SK-N-SH (cell line): ENCODE measurements at regions not wholly inside any gene's neighbourhood (a gene's known extent, or its start where the extent isn't known, plus 50 kb on each side); places are given as distances from the start of the nearest gene placed in this dataset.

Experiments used
- CTCF ChIA-PET: fragments of 300-600, 350-600 bp; formaldehyde crosslinking; extraction: SDS; loops from one replicate; lab custom pipeline; 2021; lab: Yijun Ruan, JAX
- POLR2A ChIA-PET: fragments of 350-600 bp; sonication (Branson Sonifier 250); formaldehyde crosslinking; extraction: SDS; loops from one replicate; lab custom pipeline; 2020; ENCODE audit warnings: antibody characterized with exemption, inconsistent platforms; lab: Yijun Ruan, JAX
- DNase-seq: peaks from one replicate; pipeline ENCODE4 v3.0.0; 2012
- H2AFZ ChIP-seq: fragments of 200-600 bp; sonication (generic); 2 replicates; pipeline ENCODE4 v1.8.1; 2016; ENCODE audit warnings: antibody characterized with exemption, mild to moderate bottlenecking, low read depth
- H3F3A ChIP-seq: fragments of 200-600 bp; sonication (generic); replicated peaks from 2 replicates; pipeline ENCODE3; 2016; ENCODE audit warnings: antibody characterized with exemption, mild to moderate bottlenecking; ENCODE audit not compliant: insufficient read depth
- H3K27ac ChIP-seq, 2 experiments: fragments of 200-500 bp in 1 of 2; fragments of 200-600 bp in 1 of 2; sonication (Bioruptor generic) in 1 of 2; sonication (generic), shearing (Covaris generic) in 1 of 2; 2 replicates each; pipeline versions ENCODE4 v1.5.1 to v1.6.1; 2014 to 2016; ENCODE audit warnings: low read depth in 2 of 2, inconsistent platforms in 1 of 2, low read length in 1 of 2, mild to moderate bottlenecking in 1 of 2, mixed read lengths in 1 of 2
- H3K27me3 ChIP-seq: fragments of 200-600 bp; sonication (generic), shearing (Covaris generic); 2 replicates; pipeline ENCODE4 v1.6.1; 2016; ENCODE audit warnings: mixed run types; ENCODE audit not compliant: insufficient read depth
- H3K36me3 ChIP-seq, 2 experiments: fragments of 200-500 bp in 1 of 2; fragments of 200-600 bp in 1 of 2; sonication (Bioruptor generic) in 1 of 2; sonication (generic) in 1 of 2; replicated peaks in 1 of 2; 2 replicates each; pipeline versions ENCODE3 to v1.5.1; 2014 to 2016; ENCODE audit warnings: low read length in 1 of 2, mild to moderate bottlenecking in 1 of 2; ENCODE audit not compliant: insufficient read depth in 2 of 2, control insufficient read depth in 1 of 2
- H3K4me1 ChIP-seq, 2 experiments: fragments of 200-500 bp in 1 of 2; fragments of 200-600 bp in 1 of 2; sonication (Bioruptor generic) in 1 of 2; sonication (generic), shearing (Covaris generic) in 1 of 2; 2 replicates each; pipeline versions ENCODE4 v1.5.1 to v1.6.1; 2014 to 2016; ENCODE audit warnings: low read depth in 1 of 2, low read length in 1 of 2, mixed run types in 1 of 2; ENCODE audit not compliant: insufficient read depth in 2 of 2, control insufficient read depth in 1 of 2
- H3K4me2 ChIP-seq: fragments of 200-600 bp; sonication (generic), shearing (Covaris generic); 2 replicates; pipeline ENCODE4 v1.6.1; 2017; ENCODE audit warnings: mixed run types
- H3K4me3 ChIP-seq, 2 experiments: fragments of 200-500 bp in 1 of 2; fragments of 200-600 bp in 1 of 2; sonication (Bioruptor generic) in 1 of 2; sonication (generic), shearing (Covaris generic) in 1 of 2; 2 replicates each; pipeline versions ENCODE4 v1.5.1 to v1.8.1; 2014 to 2016; ENCODE audit warnings: low read depth in 2 of 2, inconsistent platforms in 1 of 2, low read length in 1 of 2, mild to moderate bottlenecking in 1 of 2, mixed read lengths in 1 of 2, moderate library complexity in 1 of 2
- H3K79me2 ChIP-seq: fragments of 200-600 bp; sonication (generic); 2 replicates; pipeline ENCODE4 v1.8.1; 2017; ENCODE audit warnings: mild to moderate bottlenecking; ENCODE audit not compliant: insufficient read depth
- H3K9ac ChIP-seq: fragments of 200-600 bp; sonication (generic); 2 replicates; pipeline ENCODE4 v1.6.1; 2017; ENCODE audit warnings: mixed run types
- H3K9me2 ChIP-seq: fragments of 200-600 bp; sonication (generic); 2 replicates; pipeline ENCODE4 v1.6.1; 2017; ENCODE audit warnings: mixed run types
- H3K9me3 ChIP-seq: fragments of 200-600 bp; sonication (generic); 2 replicates; pipeline ENCODE4 v1.6.1; 2017; ENCODE audit warnings: mixed run types, mild to moderate bottlenecking, moderate library complexity
- H4K20me1 ChIP-seq: fragments of 200-600 bp; sonication (generic); 2 replicates; pipeline ENCODE4 v1.6.1; 2017; ENCODE audit warnings: mild to moderate bottlenecking, mixed run types; ENCODE audit not compliant: insufficient read depth
- CHD2 ChIP-seq: fragments of 150-350 bp; IDR thresholded peaks from 2 replicates; pipeline ENCODE4 v1.6.1; 2018; ENCODE audit warnings: low read length; ENCODE audit not compliant: partially characterized antibody
- EP300 ChIP-seq, 2 experiments: IDR thresholded peaks; 2 replicates each; pipeline versions ENCODE4 v1.4.0 to v1.6.1; 2012; ENCODE audit warnings: borderline replicate concordance in 1 of 2, low read depth in 1 of 2, low read length in 1 of 2
- EZH2phosphoT487 ChIP-seq: fragments of 200-600 bp; sonication (generic); IDR thresholded peaks from 2 replicates; pipeline ENCODE4 v1.6.1; 2017; ENCODE audit warnings: low read depth, mixed run types, mild to moderate bottlenecking, antibody characterized with exemption, moderate library complexity, borderline replicate concordance
- FOSL2 ChIP-seq: IDR thresholded peaks from 2 replicates; pipeline ENCODE4 v1.4.0; 2012; ENCODE audit warnings: low read depth, mild to moderate bottlenecking, moderate library complexity, borderline replicate concordance
- FOXM1 ChIP-seq: IDR thresholded peaks from 2 replicates; pipeline ENCODE4 v1.4.0; 2012; ENCODE audit warnings: low read depth, mild to moderate bottlenecking
- GABPA ChIP-seq: IDR thresholded peaks from 2 replicates; pipeline ENCODE4 v1.4.0; 2012; ENCODE audit warnings: low read depth, mild to moderate bottlenecking
- GATA2 ChIP-seq: sonication (generic); formaldehyde crosslinking; IDR thresholded peaks from 2 replicates; pipeline ENCODE4 v1.5.0; 2020; ENCODE audit warnings: mild to moderate bottlenecking, missing genetic modification reagents
- JUND ChIP-seq: IDR thresholded peaks from 2 replicates; pipeline ENCODE4 v1.4.0; 2012
- NRF1 ChIP-seq: IDR thresholded peaks from 2 replicates; pipeline ENCODE4 v1.6.1; 2012; ENCODE audit warnings: low read depth, mild to moderate bottlenecking, low read length
- POLR2AphosphoS5 ChIP-seq: IDR thresholded peaks from 2 replicates; pipeline ENCODE4 v1.6.1; 2012; ENCODE audit warnings: low read depth, low read length
- RCOR1 ChIP-seq: fragments of 150-350 bp; IDR thresholded peaks from 2 replicates; pipeline ENCODE4 v1.6.1; 2017; ENCODE audit warnings: antibody characterized with exemption, low read length
- RFX5 ChIP-seq: IDR thresholded peaks from 2 replicates; pipeline ENCODE4 v1.6.1; 2012; ENCODE audit warnings: mild to moderate bottlenecking, improper control_type of control experiment, low read length
- RXRA ChIP-seq: IDR thresholded peaks from 2 replicates; pipeline ENCODE4 v1.4.0; 2012; ENCODE audit warnings: low read depth, mild to moderate bottlenecking, borderline replicate concordance
- SMC3 ChIP-seq: IDR thresholded peaks from 2 replicates; pipeline ENCODE4 v1.6.1; 2012; ENCODE audit warnings: low read depth, low read length, improper control_type of control experiment
- TEAD4 ChIP-seq: IDR thresholded peaks from 2 replicates; pipeline ENCODE4 v1.4.0; 2012; ENCODE audit warnings: mild to moderate bottlenecking, borderline replicate concordance; ENCODE audit not compliant: insufficient read depth
- WGBS: methylation state at CpG from one replicate; pipeline ENCODE4 v1.1.6; 2017; ENCODE audit warnings: low lambda C conversion rate; 5-methylcytosine and 5-hydroxymethylcytosine counted together
- TF ChIP-seq, protein P1 (sequence below): fragments of 200-600 bp; sonication (generic); IDR thresholded peaks from 2 replicates; pipeline ENCODE4 v1.6.1; 2017; ENCODE audit warnings: antibody characterized with exemption, mild to moderate bottlenecking, moderate library complexity
- TF ChIP-seq, protein P2 (sequence below): IDR thresholded peaks from 2 replicates; pipeline ENCODE4 v1.4.0; 2012; ENCODE audit warnings: low read depth
- TF ChIP-seq, protein P3 (sequence below): fragments of 150-350 bp; IDR thresholded peaks from 2 replicates; pipeline ENCODE4 v1.6.1; 2017; ENCODE audit warnings: antibody characterized with exemption, low read length, low read depth, borderline replicate concordance
- TF ChIP-seq, protein P4 (sequence below): IDR thresholded peaks from 2 replicates; pipeline ENCODE4; 2012

DNA sequence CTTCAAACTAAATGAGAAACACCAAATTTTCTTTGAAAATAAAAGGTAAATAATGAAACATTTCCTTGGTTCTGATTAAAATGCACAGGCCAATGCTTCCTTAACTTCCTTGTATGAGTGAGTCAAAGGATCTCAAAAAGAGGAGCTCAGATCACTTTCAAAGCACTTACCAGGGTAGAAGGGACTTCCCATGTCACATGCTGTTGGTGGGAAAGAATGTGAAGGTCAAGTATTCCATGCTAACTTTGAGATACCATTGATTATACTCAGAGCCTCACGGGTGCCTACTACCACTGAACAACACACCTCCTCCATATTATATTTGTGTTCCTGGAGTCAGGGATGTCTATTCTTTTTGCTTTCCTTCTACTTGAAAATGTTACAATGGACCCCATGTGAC, 233.5 kb upstream of the KIAA1217 start:
- no peak overlapping the region for H3K4me2 ChIP-seq
- CTCF ChIA-PET, result interaction anchor here (6.4 kb wide), 1 partner anchor 18 kb away, joined by 31 read pairs; no protein-coding TSS in a partner anchor
- TF ChIP-seq JUND, result no peak
- TF ChIP-seq, protein P1, sequence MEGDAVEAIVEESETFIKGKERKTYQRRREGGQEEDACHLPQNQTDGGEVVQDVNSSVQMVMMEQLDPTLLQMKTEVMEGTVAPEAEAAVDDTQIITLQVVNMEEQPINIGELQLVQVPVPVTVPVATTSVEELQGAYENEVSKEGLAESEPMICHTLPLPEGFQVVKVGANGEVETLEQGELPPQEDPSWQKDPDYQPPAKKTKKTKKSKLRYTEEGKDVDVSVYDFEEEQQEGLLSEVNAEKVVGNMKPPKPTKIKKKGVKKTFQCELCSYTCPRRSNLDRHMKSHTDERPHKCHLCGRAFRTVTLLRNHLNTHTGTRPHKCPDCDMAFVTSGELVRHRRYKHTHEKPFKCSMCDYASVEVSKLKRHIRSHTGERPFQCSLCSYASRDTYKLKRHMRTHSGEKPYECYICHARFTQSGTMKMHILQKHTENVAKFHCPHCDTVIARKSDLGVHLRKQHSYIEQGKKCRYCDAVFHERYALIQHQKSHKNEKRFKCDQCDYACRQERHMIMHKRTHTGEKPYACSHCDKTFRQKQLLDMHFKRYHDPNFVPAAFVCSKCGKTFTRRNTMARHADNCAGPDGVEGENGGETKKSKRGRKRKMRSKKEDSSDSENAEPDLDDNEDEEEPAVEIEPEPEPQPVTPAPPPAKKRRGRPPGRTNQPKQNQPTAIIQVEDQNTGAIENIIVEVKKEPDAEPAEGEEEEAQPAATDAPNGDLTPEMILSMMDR, result no peak
- TF ChIP-seq CHD2, result no peak
- no peak for TF ChIP-seq EP300 (IDR thresholded peaks at IDR 0.05; ENCODE audit: borderline replicate concordance in 1 of 2, low read depth in 1 of 2, low read length in 1 of 2)
- no peak for TF ChIP-seq EZH2phosphoT487
- TF ChIP-seq, protein P2, sequence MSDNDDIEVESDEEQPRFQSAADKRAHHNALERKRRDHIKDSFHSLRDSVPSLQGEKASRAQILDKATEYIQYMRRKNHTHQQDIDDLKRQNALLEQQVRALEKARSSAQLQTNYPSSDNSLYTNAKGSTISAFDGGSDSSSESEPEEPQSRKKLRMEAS, result no peak
- TF ChIP-seq RFX5, result no peak
- TF ChIP-seq SMC3, result no peak
- TF ChIP-seq GABPA, result no peak
- TF ChIP-seq GATA2 (CRISPR knock-in tag), result no peak
- TF ChIP-seq FOXM1, result no peak
- no peak for TF ChIP-seq RXRA
- TF ChIP-seq, protein P3, sequence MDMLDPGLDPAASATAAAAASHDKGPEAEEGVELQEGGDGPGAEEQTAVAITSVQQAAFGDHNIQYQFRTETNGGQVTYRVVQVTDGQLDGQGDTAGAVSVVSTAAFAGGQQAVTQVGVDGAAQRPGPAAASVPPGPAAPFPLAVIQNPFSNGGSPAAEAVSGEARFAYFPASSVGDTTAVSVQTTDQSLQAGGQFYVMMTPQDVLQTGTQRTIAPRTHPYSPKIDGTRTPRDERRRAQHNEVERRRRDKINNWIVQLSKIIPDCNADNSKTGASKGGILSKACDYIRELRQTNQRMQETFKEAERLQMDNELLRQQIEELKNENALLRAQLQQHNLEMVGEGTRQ, result no peak
- TF ChIP-seq, protein P4, sequence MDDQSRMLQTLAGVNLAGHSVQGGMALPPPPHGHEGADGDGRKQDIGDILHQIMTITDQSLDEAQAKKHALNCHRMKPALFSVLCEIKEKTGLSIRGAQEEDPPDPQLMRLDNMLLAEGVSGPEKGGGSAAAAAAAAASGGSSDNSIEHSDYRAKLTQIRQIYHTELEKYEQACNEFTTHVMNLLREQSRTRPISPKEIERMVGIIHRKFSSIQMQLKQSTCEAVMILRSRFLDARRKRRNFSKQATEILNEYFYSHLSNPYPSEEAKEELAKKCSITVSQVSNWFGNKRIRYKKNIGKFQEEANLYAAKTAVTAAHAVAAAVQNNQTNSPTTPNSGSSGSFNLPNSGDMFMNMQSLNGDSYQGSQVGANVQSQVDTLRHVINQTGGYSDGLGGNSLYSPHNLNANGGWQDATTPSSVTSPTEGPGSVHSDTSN, result no peak
- TF ChIP-seq FOSL2, result no peak
- TF ChIP-seq RCOR1, result no peak
- TF ChIP-seq NRF1, result no peak
- no peak for TF ChIP-seq POLR2AphosphoS5
- no peak for TF ChIP-seq TEAD4
- H3K36me3 ChIP-seq, result no peaks in the 10 kb centered on the region
- DNase-seq, result no peak
- no peak overlapping the region for H3K9ac ChIP-seq
- POLR2A ChIA-PET, result no interaction called here
- H3F3A ChIP-seq, result no peaks in the 10 kb centered on the region
- no peak overlapping the region for H2AFZ ChIP-seq
- no peaks in the 10 kb centered on the region for H3K9me3 ChIP-seq
- H3K4me1 ChIP-seq, result 0 out of 4 replicates have a peak, but pooled peaks cover 0 to 3% of the 10 kb centered on the region in 2 experiments
- no peaks in the 10 kb centered on the region for H4K20me1 ChIP-seq
- H3K27ac ChIP-seq, result no peak overlapping the region
- no peaks in the 10 kb centered on the region for H3K79me2 ChIP-seq
- no peaks in the 10 kb centered on the region for H3K9me2 ChIP-seq
- H3K4me3 ChIP-seq, result no peak overlapping the region
- H3K27me3 ChIP-seq, result no peaks in the 10 kb centered on the region
- WGBS, result 79% methylated on average over 1 of the region's 1 CpG
